ENCODE measurements at regions not wholly inside any gene's neighbourhood (a gene's known extent, or its start where the extent isn't known, plus 50 kb on each side); places are given as distances from the start of the nearest gene placed in this dataset.

GRCh38 chr7:41476460-41476803 lies 226.5 kb downstream of the INHBA start:
- TF ChIP-seq CTCF (IDR thresholded peaks at IDR 0.05; ENCODE audit: poor library complexity) (no peak), EZH2 (IDR thresholded peaks at IDR 0.05; ENCODE audit: borderline replicate concordance) (no peak), EZH2phosphoT487 (IDR thresholded peaks at IDR 0.05; ENCODE audit: low read depth, severe bottlenecking, unreplicated experiment) (no peak)
